ENCODE measurements at regions not wholly inside any gene's neighbourhood (a gene's known extent, or its start where the extent isn't known, plus 50 kb on each side); places are given as distances from the start of the nearest gene placed in this dataset.

DNA sequence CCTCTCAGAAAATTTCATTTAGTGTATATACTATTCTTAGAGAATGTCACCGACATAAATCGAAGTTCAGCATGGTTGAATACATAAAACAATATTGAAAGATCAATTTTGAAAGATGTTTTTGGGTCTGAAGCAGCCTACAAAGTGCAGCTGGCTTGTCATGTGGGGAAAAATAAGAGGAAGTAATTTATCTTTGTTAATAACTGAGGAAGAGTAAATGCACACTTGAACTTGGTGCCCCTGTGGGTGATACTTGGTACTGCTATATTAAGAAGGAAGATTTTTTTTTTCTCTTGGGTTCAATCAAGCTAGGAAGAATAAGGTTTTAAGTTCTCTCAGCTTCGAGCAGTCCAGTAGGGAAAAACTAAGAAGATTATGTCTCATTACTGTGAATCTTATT is 661.3 kb downstream of the RPL10L start:
- TF ChIP-seq, protein P1, sequence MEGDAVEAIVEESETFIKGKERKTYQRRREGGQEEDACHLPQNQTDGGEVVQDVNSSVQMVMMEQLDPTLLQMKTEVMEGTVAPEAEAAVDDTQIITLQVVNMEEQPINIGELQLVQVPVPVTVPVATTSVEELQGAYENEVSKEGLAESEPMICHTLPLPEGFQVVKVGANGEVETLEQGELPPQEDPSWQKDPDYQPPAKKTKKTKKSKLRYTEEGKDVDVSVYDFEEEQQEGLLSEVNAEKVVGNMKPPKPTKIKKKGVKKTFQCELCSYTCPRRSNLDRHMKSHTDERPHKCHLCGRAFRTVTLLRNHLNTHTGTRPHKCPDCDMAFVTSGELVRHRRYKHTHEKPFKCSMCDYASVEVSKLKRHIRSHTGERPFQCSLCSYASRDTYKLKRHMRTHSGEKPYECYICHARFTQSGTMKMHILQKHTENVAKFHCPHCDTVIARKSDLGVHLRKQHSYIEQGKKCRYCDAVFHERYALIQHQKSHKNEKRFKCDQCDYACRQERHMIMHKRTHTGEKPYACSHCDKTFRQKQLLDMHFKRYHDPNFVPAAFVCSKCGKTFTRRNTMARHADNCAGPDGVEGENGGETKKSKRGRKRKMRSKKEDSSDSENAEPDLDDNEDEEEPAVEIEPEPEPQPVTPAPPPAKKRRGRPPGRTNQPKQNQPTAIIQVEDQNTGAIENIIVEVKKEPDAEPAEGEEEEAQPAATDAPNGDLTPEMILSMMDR (IDR thresholded peaks at IDR 0.05; ENCODE audit: unreplicated experiment), result peak; percentile 25
- H3K4me1 Mint-ChIP-seq (ENCODE audit: low read depth, unreplicated experiment), result no peaks in the 10 kb centered on the region
- no peak for DNase-seq
- no peak overlapping the region for H3K4me3 Mint-ChIP-seq (ENCODE audit: low read depth, unreplicated experiment)
- H3K27me3 Mint-ChIP-seq (ENCODE audit: unreplicated experiment), result no peaks in the 10 kb centered on the region
- H3K9me3 Mint-ChIP-seq (ENCODE audit: low read depth, unreplicated experiment), result peaks cover 8% of the 10 kb centered on the region
- no TSS peak for BruUV-seq (replicated peaks)
- no peaks in the 10 kb centered on the region for H3K36me3 Mint-ChIP-seq (ENCODE audit: insufficient read depth, unreplicated experiment)
- intact Hi-C loops (cut with micrococcal nuclease; ENCODE audit: unreplicated experiment), result no loop called here
- CTCF ChIA-PET, result interaction anchor here (0.7 kb wide), 1 partner anchor 523 kb away, joined by 3 read pairs; no protein-coding TSS in a partner anchor
- no peak overlapping the region for H3K27ac Mint-ChIP-seq (ENCODE audit: unreplicated experiment)

DNA sequence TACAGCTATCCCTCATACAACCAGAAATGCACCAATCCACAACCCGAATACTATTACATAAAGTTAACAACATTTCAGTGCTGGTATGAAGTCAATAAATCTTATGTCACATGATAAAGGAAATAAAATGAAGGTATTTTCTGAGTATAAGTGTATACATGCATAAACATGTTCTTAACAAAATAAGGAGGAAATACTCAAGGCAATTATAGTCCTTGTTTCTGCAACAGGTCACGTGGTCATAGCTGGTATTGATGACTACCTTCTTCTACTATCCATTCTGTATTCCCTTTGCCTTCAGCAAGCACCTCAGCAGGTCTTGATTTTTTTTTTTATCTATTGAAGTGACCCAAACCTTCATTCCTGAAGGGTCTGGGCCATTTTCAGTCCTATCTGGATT is 675.6 kb downstream of the RPL10L start:
- TF ChIP-seq, protein P1 (IDR thresholded peaks at IDR 0.05; ENCODE audit: unreplicated experiment), result no peak
- intact Hi-C loops (cut with micrococcal nuclease; ENCODE audit: unreplicated experiment), result no loop called here

DNA sequence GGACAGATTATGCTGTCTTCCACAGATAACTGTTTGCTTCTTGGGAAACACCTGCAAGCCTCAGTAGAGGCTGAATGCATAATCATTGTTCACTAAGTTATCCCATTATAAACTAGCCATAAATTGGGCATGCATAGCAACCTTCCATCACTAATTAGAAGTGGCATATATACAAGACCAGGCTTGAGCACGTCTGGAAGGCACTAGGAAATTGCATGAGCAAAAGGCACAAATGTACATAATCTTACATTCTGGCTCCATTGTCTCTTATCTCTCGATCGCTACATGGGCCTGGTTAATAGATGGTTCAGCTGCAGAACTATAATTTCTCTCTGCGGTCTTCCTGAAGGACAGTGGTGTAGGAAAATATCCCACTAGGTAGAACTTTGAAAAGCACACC is 679.2 kb downstream of the RPL10L start:
- Mint-ChIP-seq H3K4me3 (ENCODE audit: low read depth, unreplicated experiment) (no peak overlapping the region), H3K27ac (ENCODE audit: unreplicated experiment) (no peak overlapping the region), H3K36me3 (ENCODE audit: insufficient read depth, unreplicated experiment) (no peaks in the 10 kb centered on the region), H3K4me1 (ENCODE audit: low read depth, unreplicated experiment) (no peaks in the 10 kb centered on the region), H3K9me3 (ENCODE audit: low read depth, unreplicated experiment) (peaks cover 5% of the 10 kb centered on the region), H3K27me3 (ENCODE audit: unreplicated experiment) (no peaks in the 10 kb centered on the region)
- intact Hi-C loops (cut with micrococcal nuclease; ENCODE audit: unreplicated experiment), result no loop called here
- TF ChIP-seq, protein P1 (IDR thresholded peaks at IDR 0.05; ENCODE audit: unreplicated experiment), result no peak
- no peak for DNase-seq
- no TSS peak for BruUV-seq (replicated peaks)
- CTCF ChIA-PET, result interaction anchor here (0.6 kb wide), 1 partner anchor 268 kb away, joined by 3 read pairs; no protein-coding TSS in a partner anchor

More for the DNA sequence above, 675.6 kb downstream of the RPL10L start:
- H3K4me1 Mint-ChIP-seq (ENCODE audit: low read depth, unreplicated experiment), result no peaks in the 10 kb centered on the region
- no peaks in the 10 kb centered on the region for H3K27me3 Mint-ChIP-seq (ENCODE audit: unreplicated experiment)
- no peak overlapping the region for H3K4me3 Mint-ChIP-seq (ENCODE audit: low read depth, unreplicated experiment)
- no peaks in the 10 kb centered on the region for H3K9me3 Mint-ChIP-seq (ENCODE audit: low read depth, unreplicated experiment)
- DNase-seq, result no peak
- CTCF ChIA-PET, result no interaction called here
- no TSS peak for BruUV-seq (replicated peaks)
- no peak overlapping the region for H3K27ac Mint-ChIP-seq (ENCODE audit: unreplicated experiment)
- H3K36me3 Mint-ChIP-seq (ENCODE audit: insufficient read depth, unreplicated experiment), result no peaks in the 10 kb centered on the region

DNA sequence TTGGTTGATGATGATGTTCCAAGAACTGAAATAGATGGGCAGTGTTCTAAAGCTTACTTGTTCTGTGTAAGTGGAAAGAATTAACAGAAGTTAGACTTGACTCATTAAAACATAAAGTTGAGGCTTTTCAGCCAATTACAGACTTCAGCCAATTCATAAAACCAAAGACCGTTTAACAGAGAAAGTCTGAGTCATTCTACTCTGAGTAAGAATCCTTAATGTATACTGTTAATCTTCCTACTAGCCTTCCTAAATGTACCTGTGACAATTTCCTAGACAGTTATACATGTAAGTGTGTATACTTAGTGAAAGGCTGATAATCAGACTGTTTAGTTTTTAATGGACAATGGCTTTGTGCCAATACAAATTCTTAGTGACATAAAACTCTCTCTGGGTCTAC is 681.0 kb downstream of the RPL10L start:
- no peaks in the 10 kb centered on the region for H3K36me3 Mint-ChIP-seq (ENCODE audit: insufficient read depth, unreplicated experiment)
- intact Hi-C loops (cut with micrococcal nuclease; ENCODE audit: unreplicated experiment), result no loop called here
- TF ChIP-seq, protein P1 (IDR thresholded peaks at IDR 0.05; ENCODE audit: unreplicated experiment), result no peak
- H3K4me1 Mint-ChIP-seq (ENCODE audit: low read depth, unreplicated experiment), result no peaks in the 10 kb centered on the region
- H3K9me3 Mint-ChIP-seq (ENCODE audit: low read depth, unreplicated experiment), result peaks cover 10% of the 10 kb centered on the region
- no peak for DNase-seq
- H3K27ac Mint-ChIP-seq (ENCODE audit: unreplicated experiment), result no peak overlapping the region
- no TSS peak for BruUV-seq (replicated peaks)
- no peak overlapping the region for H3K4me3 Mint-ChIP-seq (ENCODE audit: low read depth, unreplicated experiment)
- CTCF ChIA-PET, result no interaction called here
- no peaks in the 10 kb centered on the region for H3K27me3 Mint-ChIP-seq (ENCODE audit: unreplicated experiment)

Data from Calu3 (cell line).